Lung (tissue), 11 donors: ENCODE measurements at regions not wholly inside any gene's neighbourhood (a gene's known extent, or its start where the extent isn't known, plus 50 kb on each side); places are given as distances from the start of the nearest gene placed in this dataset.
A peak's percentile ranks its signal among the peaks of the same experiment; 100 is the strongest.

ENCODE experiments used
- ATAC-seq: fragments of 200-7000 bp; cut with Tn5 transposase; one replicate; pipeline ENCODE4 v1.9.1; 2020; ENCODE audit warnings: moderate number of reproducible peaks; ENCODE audit not compliant: insufficient read depth, low FRiP score
- DNase-seq, 3 donors: peaks; one replicate each; pipeline ENCODE4 v3.0.0-alpha.2; 2013 to 2017
- H3K27ac ChIP-seq, 2 donors: one replicate each; pipeline ENCODE4 v1.5.1; 2013; ENCODE audit warnings: mild to moderate bottlenecking in 2 of 2, moderate library complexity in 2 of 2, control low read depth in 1 of 2, inconsistent platforms in 1 of 2, low read depth in 1 of 2, low read length in 1 of 2
- H3K27me3 ChIP-seq, 3 donors: one replicate each; pipeline ENCODE4 v1.5.1; 2013; ENCODE audit warnings: low read length in 2 of 3; ENCODE audit not compliant: control insufficient read depth in 3 of 3, insufficient read depth in 3 of 3
- H3K36me3 ChIP-seq, 4 donors: one replicate each; pipeline ENCODE4 v1.5.1; 2013; ENCODE audit warnings: low read length in 4 of 4, mild to moderate bottlenecking in 1 of 4, moderate library complexity in 1 of 4; ENCODE audit not compliant: control insufficient read depth in 4 of 4, insufficient read depth in 4 of 4
- H3K4me1 ChIP-seq, 5 donors: one replicate each; pipeline ENCODE4 v1.5.1; 2013; ENCODE audit warnings: low read length in 5 of 5, mild to moderate bottlenecking in 2 of 5, moderate library complexity in 1 of 5; ENCODE audit not compliant: control insufficient read depth in 5 of 5, insufficient read depth in 5 of 5
- H3K4me3 ChIP-seq: one replicate; pipeline ENCODE4 v1.5.1; 2013; ENCODE audit warnings: mild to moderate bottlenecking, control low read depth, moderate library complexity
- H3K9ac ChIP-seq, 2 donors: one replicate each; pipeline ENCODE4 v1.5.1; 2013; ENCODE audit warnings: low read length in 2 of 2, control low read depth in 1 of 2; ENCODE audit not compliant: insufficient read depth in 1 of 2
- H3K9me3 ChIP-seq, 4 donors: one replicate each; pipeline ENCODE4 v1.5.1; 2013; ENCODE audit warnings: low read length in 3 of 4, mild to moderate bottlenecking in 1 of 4, moderate library complexity in 1 of 4; ENCODE audit not compliant: control insufficient read depth in 4 of 4, insufficient read depth in 3 of 4
- WGBS, 2 donors: extraction: QIAGEN DNeasy Blood & Tissue Kit; methylation state at CpG; one replicate each; pipeline ENCODE4 v1.1.7; 2013; 5-methylcytosine and 5-hydroxymethylcytosine counted together
- TF ChIP-seq, protein P1 (sequence below): IDR thresholded peaks from 2 replicates; pipeline ENCODE4 v1.5.1; 2012; ENCODE audit warnings: mild to moderate bottlenecking; ENCODE audit errors: control extremely low read depth, extremely low read depth
- donor health status: control.
- donor health status: control.
- donor health status: Bipolar disorder and iron deficiency.
- donor health status: healthy.
- donor health status: DM: yes; HTN: yes; CAD: no.

DNA sequence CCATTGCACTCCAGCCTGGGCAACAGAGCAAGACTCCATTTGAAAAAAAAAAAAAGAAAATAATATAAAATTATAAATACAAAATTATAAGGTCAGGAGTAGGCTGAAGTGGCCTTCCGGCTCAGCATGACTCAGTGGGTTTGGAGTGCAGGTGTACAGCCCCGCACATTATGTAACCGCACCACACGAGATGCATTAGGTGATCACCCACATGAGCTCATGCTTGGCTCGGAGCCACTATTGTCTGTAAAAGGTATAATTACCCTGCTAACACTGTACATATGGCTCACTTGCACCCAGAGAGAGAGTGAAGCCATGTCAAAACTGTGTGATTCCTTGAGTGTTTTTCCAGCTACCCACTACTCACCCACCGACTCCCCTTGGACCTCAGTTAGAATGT, 557.0 kb downstream of the SLC6A15 start:
- 86 to 90% methylated on average over 6 of the region's 6 CpGs for WGBS, 2 donors
- H3K27ac ChIP-seq = no peak overlapping the region
- peaks cover 0 to 3% (median 0%) of the 10 kb centered on the region in 4 donors for H3K9me3 ChIP-seq
- ATAC-seq (no peak), DNase-seq (peak in 1 of 3 donors; percentile 9)
- no peaks in the 10 kb centered on the region for H3K36me3 ChIP-seq
- H3K4me3 ChIP-seq = no peak overlapping the region
- TF ChIP-seq, protein P1, sequence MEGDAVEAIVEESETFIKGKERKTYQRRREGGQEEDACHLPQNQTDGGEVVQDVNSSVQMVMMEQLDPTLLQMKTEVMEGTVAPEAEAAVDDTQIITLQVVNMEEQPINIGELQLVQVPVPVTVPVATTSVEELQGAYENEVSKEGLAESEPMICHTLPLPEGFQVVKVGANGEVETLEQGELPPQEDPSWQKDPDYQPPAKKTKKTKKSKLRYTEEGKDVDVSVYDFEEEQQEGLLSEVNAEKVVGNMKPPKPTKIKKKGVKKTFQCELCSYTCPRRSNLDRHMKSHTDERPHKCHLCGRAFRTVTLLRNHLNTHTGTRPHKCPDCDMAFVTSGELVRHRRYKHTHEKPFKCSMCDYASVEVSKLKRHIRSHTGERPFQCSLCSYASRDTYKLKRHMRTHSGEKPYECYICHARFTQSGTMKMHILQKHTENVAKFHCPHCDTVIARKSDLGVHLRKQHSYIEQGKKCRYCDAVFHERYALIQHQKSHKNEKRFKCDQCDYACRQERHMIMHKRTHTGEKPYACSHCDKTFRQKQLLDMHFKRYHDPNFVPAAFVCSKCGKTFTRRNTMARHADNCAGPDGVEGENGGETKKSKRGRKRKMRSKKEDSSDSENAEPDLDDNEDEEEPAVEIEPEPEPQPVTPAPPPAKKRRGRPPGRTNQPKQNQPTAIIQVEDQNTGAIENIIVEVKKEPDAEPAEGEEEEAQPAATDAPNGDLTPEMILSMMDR = no peak
- no peaks in the 10 kb centered on the region for H3K27me3 ChIP-seq
- no peaks in the 10 kb centered on the region for H3K4me1 ChIP-seq
- H3K9ac ChIP-seq = no peak overlapping the region

DNA sequence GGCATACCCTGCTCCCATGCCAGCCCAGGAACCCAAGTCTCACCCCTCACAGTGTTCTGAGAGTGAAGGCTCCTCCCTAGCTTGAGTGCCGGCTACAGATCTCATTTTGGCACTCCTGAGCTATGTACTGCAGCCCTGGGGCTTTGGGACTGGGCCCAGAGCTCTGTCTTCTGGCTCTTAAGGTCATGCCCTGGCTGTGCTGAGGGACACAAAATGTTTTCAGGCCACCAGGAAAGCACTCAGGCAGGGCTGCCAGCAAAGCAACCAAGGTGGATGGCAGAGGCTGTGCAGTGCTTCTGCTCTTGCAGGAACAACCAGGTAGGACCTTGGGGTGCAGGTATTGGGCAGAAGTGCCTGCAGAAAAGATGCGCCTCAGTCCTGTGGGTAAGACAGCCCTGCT, 564.0 kb downstream of the SLC6A15 start:
- Histone ChIP-seq H3K27me3 (no peaks in the 10 kb centered on the region), H3K4me1 (no peaks in the 10 kb centered on the region), H3K9me3 (peaks cover 0 to 8% (median 0%) of the 10 kb centered on the region in 4 donors), H3K4me3 (peak overlapping the region; percentile 20), H3K27ac (no peak overlapping the region), H3K9ac (no peak overlapping the region), H3K36me3 (no peaks in the 10 kb centered on the region)
- no peak for DNase-seq
- no peak for ATAC-seq
- TF ChIP-seq, protein P1 = no peak
- WGBS, 2 donors = 81 to 83% methylated on average over 2 of the region's 2 CpGs

DNA sequence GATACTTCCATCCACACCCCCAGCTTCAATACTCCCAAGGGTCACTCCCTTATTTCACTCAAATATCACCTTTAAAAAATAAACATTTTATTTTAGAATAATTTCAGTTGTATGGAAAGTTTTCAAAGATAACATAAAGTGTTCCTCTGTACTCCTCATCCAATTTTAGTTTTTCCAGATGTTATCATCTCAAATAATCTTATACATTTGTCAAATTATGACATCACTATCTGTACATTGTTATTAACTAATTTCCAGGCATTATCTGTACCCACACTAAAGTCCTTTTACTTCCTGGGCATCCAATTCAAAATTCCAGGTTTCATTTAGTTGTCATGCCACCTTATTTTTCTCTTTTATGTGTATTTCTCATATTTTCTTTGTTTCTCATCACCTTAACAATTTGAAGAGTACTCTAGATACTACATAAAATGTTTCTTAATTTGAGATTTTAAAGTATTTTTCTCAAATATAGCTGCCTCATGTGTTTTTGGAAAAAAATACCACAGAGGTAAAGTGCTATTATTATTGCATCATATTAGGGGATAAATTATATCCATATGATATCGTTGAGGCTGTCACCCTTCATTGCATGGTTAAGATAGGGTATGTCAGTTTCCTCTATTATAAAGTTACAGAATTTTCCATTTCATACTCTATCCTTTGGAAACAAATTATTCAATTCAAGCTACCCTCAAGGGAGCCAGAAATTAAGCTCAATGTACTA, 571.0 kb downstream of the SLC6A15 start:
- H3K9ac ChIP-seq = no peak overlapping the region
- WGBS, 2 donors = 76 to 84% methylated on average over 1 of the region's 1 CpG
- H3K9me3 ChIP-seq = no peaks in the 10 kb centered on the region
- H3K36me3 ChIP-seq = no peaks in the 10 kb centered on the region
- no peak overlapping the region for H3K4me3 ChIP-seq
- TF ChIP-seq, protein P1 = no peak
- H3K4me1 ChIP-seq = no peaks in the 10 kb centered on the region
- H3K27me3 ChIP-seq = no peaks in the 10 kb centered on the region
- no peak overlapping the region for H3K27ac ChIP-seq
- no peak for DNase-seq
- no peak for ATAC-seq

DNA sequence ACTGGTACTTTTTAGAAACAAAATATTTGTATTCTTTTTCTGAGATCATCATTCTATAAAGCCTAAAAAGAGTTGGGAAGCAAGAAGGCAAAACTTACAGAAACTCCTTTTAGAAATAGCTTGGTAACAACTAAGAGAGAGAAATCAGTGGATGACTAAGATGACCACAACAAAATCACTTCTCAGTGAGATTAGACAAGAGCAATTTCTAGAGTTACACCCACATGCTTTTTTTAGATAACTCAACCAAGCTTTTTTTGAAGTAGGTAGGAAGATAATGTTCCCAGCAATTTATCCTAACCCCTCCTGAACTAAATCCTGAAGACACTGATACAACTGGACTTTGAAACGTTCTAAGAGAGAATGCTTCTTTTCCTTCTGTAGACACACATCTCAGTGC, 576.4 kb downstream of the SLC6A15 start:
- no peak overlapping the region for H3K27ac ChIP-seq
- 46 to 76% methylated on average over 1 of the region's 1 CpG for WGBS, 2 donors
- no peak overlapping the region for H3K9ac ChIP-seq
- no peaks in the 10 kb centered on the region for H3K27me3 ChIP-seq
- H3K4me1 ChIP-seq = no peaks in the 10 kb centered on the region
- no peak for DNase-seq
- H3K9me3 ChIP-seq = no peaks in the 10 kb centered on the region
- no peak for ATAC-seq
- H3K4me3 ChIP-seq = no peak overlapping the region
- TF ChIP-seq, protein P1 = no peak
- no peaks in the 10 kb centered on the region for H3K36me3 ChIP-seq
